H9 (cell line): ENCODE measurements at regions not wholly inside any gene's neighbourhood (a gene's known extent, or its start where the extent isn't known, plus 50 kb on each side); places are given as distances from the start of the nearest gene placed in this dataset.

Source experiments
- DNase-seq: peaks from one replicate; pipeline ENCODE4 v3.0.0-alpha.2; 2017
- H2AFZ ChIP-seq: one replicate; pipeline ENCODE4 v1.6.1; 2013; ENCODE audit warnings: mild to moderate bottlenecking, low read length, control low read depth, moderate library complexity
- H2AK5ac ChIP-seq: 2 replicates; pipeline ENCODE4 v1.6.1; 2013; ENCODE audit warnings: low read length, control low read depth, mixed read lengths; ENCODE audit not compliant: insufficient read length
- H2BK120ac ChIP-seq: one replicate; pipeline ENCODE4 v1.6.1; 2013; ENCODE audit warnings: low read depth, mild to moderate bottlenecking, low read length, control low read depth, inconsistent platforms; ENCODE audit not compliant: poor library complexity, severe bottlenecking
- H2BK12ac ChIP-seq: 2 replicates; pipeline ENCODE4 v1.6.1; 2013; ENCODE audit warnings: low read length, control low read depth, mixed read lengths, low read depth; ENCODE audit not compliant: insufficient read length
- H2BK15ac ChIP-seq: 2 replicates; pipeline ENCODE4 v1.6.1; 2013; ENCODE audit warnings: low read depth, low read length, control low read depth
- H2BK20ac ChIP-seq: one replicate; pipeline ENCODE4 v1.6.1; 2013; ENCODE audit warnings: low read depth, mild to moderate bottlenecking, low read length, control low read depth, inconsistent platforms; ENCODE audit not compliant: poor library complexity, severe bottlenecking
- H2BK5ac ChIP-seq: 2 replicates; pipeline ENCODE4 v1.6.1; 2013; ENCODE audit warnings: low read length, control low read depth, mixed read lengths; ENCODE audit not compliant: insufficient read length
- H3K14ac ChIP-seq: 2 replicates; pipeline ENCODE4 v1.6.1; 2013; ENCODE audit warnings: low read length, control low read depth; ENCODE audit not compliant: insufficient read depth
- H3K18ac ChIP-seq: 2 replicates; pipeline ENCODE4 v1.6.1; 2013; ENCODE audit warnings: low read depth, mild to moderate bottlenecking, mixed read lengths, low read length, control low read depth; ENCODE audit not compliant: insufficient read length
- H3K23ac ChIP-seq: 2 replicates; pipeline ENCODE4 v1.6.1; 2013; ENCODE audit warnings: low read length, control low read depth, mixed read lengths, low read depth; ENCODE audit not compliant: insufficient read length
- H3K23me2 ChIP-seq: 2 replicates; pipeline ENCODE4 v1.6.1; 2013; ENCODE audit warnings: low read depth, mild to moderate bottlenecking, mixed read lengths, low read length, control low read depth; ENCODE audit not compliant: insufficient read length, poor library complexity, severe bottlenecking
- H3K27ac ChIP-seq: 2 replicates; pipeline ENCODE4 v1.5.1; 2013; ENCODE audit warnings: low read length, control low read depth, mixed read lengths, low read depth; ENCODE audit not compliant: insufficient read length
- H3K27me3 ChIP-seq: 2 replicates; pipeline ENCODE4 v1.6.1; 2013; ENCODE audit warnings: low read length, control low read depth, inconsistent platforms; ENCODE audit not compliant: insufficient read depth
- H3K4ac ChIP-seq: 2 replicates; pipeline ENCODE4 v1.6.1; 2013; ENCODE audit warnings: low read depth, mild to moderate bottlenecking, control low read depth, inconsistent platforms, low read length, moderate library complexity
- H3K4me1 ChIP-seq: 2 replicates; pipeline ENCODE4 v1.6.1; 2013; ENCODE audit warnings: low read length, control low read depth, inconsistent platforms; ENCODE audit not compliant: insufficient read depth
- H3K4me2 ChIP-seq: 2 replicates; pipeline ENCODE4 v1.6.1; 2013; ENCODE audit warnings: low read length, control low read depth, mixed read lengths; ENCODE audit not compliant: insufficient read length, insufficient read depth
- H3K56ac ChIP-seq: 2 replicates; pipeline ENCODE4 v1.6.1; 2013; ENCODE audit warnings: low read depth, mild to moderate bottlenecking, mixed read lengths, low read length, control low read depth; ENCODE audit not compliant: insufficient read length
- H3K79me1 ChIP-seq: 2 replicates; pipeline ENCODE4 v1.6.1; 2013; ENCODE audit warnings: low read depth, mild to moderate bottlenecking, moderate library complexity, low read length, control low read depth, inconsistent platforms; ENCODE audit not compliant: insufficient read depth, poor library complexity, severe bottlenecking
- H3K79me2 ChIP-seq: 2 replicates; pipeline ENCODE4 v1.6.1; 2013; ENCODE audit warnings: low read length, control low read depth, inconsistent platforms; ENCODE audit not compliant: insufficient read depth
- H3K9ac ChIP-seq: 2 replicates; pipeline ENCODE4 v1.6.1; 2013; ENCODE audit warnings: low read length, control low read depth, mixed read lengths; ENCODE audit not compliant: insufficient read length; ENCODE audit errors: extremely low read depth
- H3K9me3 ChIP-seq: one replicate; pipeline ENCODE4 v1.6.1; 2013; ENCODE audit warnings: low read depth, low read length, inconsistent platforms; ENCODE audit not compliant: control insufficient read depth
- H3T11ph ChIP-seq: one replicate; pipeline ENCODE4 v1.6.1; 2013; ENCODE audit warnings: mild to moderate bottlenecking, low read length, control low read depth, inconsistent platforms
- H4K20me1 ChIP-seq: one replicate; pipeline ENCODE4 v1.6.1; 2013; ENCODE audit not compliant: control insufficient read depth, insufficient read length, insufficient read depth
- H4K5ac ChIP-seq: 2 replicates; pipeline ENCODE4 v1.6.1; 2013; ENCODE audit warnings: low read depth, mild to moderate bottlenecking, mixed read lengths, low read length, control low read depth; ENCODE audit not compliant: insufficient read length
- H4K8ac ChIP-seq: replicated peaks from 2 replicates; pipeline ENCODE4 v1.6.1; 2013; ENCODE audit warnings: low read length, control low read depth, mixed read lengths, low read depth; ENCODE audit not compliant: insufficient read length
- H4K91ac ChIP-seq: 2 replicates; pipeline ENCODE4 v1.6.1; 2013; ENCODE audit warnings: low read depth, mild to moderate bottlenecking, moderate library complexity, mixed read lengths, low read length, control low read depth; ENCODE audit not compliant: insufficient read length
- H3K27ac Mint-ChIP-seq, 3 experiments: 2 replicates in 2 of 3; 3 replicates in 1 of 3; pipeline ENCODE4 v1.8.0; 2020 to 2021; ENCODE audit warnings: mixed read lengths in 3 of 3, mild to moderate bottlenecking in 1 of 3, moderate library complexity in 1 of 3
- H3K27me3 Mint-ChIP-seq: 2 replicates; pipeline ENCODE4 v1.8.0; 2021; ENCODE audit warnings: low read depth, mild to moderate bottlenecking, moderate library complexity, mixed read lengths
- H3K36me3 Mint-ChIP-seq, 3 experiments: 2 replicates in 2 of 3; 3 replicates in 1 of 3; pipeline ENCODE4 v1.8.0; 2020 to 2021; ENCODE audit warnings: low read depth in 3 of 3, mixed read lengths in 3 of 3; ENCODE audit not compliant: insufficient read depth in 1 of 3
- H3K4me1 Mint-ChIP-seq, 2 experiments: 2 replicates each; pipeline ENCODE4 v1.8.0; 2020; ENCODE audit warnings: mixed read lengths in 2 of 2
- H3K4me3 Mint-ChIP-seq, 2 experiments: 2 replicates in 1 of 2; 3 replicates in 1 of 2; pipeline ENCODE4 v1.8.0; 2020 to 2021; ENCODE audit warnings: mild to moderate bottlenecking in 2 of 2, mixed read lengths in 2 of 2, moderate library complexity in 1 of 2
- H3K9me3 Mint-ChIP-seq, 2 experiments: 2 replicates in 1 of 2; 3 replicates in 1 of 2; pipeline ENCODE4 v1.8.0; 2020; ENCODE audit warnings: mild to moderate bottlenecking in 2 of 2, mixed read lengths in 2 of 2, moderate library complexity in 1 of 2
- WGBS: extraction: QIAGEN DNeasy Blood & Tissue Kit; methylation state at CpG from one replicate; pipeline ENCODE4 v1.1.7; 2013; ENCODE audit warnings: missing lambda C conversion rate, low lambda C conversion rate, mixed read lengths; ENCODE audit not compliant: insufficient read length; ENCODE audit errors: extremely low coverage; 5-methylcytosine and 5-hydroxymethylcytosine counted together
- TF ChIP-seq, protein P1 (sequence below): fragments of 200-600 bp; sonication (generic); conservative IDR thresholded peaks from 3 replicates; pipeline ENCODE4 v1.8.0; 2021; ENCODE audit warnings: antibody characterized with exemption, mild to moderate bottlenecking

DNA sequence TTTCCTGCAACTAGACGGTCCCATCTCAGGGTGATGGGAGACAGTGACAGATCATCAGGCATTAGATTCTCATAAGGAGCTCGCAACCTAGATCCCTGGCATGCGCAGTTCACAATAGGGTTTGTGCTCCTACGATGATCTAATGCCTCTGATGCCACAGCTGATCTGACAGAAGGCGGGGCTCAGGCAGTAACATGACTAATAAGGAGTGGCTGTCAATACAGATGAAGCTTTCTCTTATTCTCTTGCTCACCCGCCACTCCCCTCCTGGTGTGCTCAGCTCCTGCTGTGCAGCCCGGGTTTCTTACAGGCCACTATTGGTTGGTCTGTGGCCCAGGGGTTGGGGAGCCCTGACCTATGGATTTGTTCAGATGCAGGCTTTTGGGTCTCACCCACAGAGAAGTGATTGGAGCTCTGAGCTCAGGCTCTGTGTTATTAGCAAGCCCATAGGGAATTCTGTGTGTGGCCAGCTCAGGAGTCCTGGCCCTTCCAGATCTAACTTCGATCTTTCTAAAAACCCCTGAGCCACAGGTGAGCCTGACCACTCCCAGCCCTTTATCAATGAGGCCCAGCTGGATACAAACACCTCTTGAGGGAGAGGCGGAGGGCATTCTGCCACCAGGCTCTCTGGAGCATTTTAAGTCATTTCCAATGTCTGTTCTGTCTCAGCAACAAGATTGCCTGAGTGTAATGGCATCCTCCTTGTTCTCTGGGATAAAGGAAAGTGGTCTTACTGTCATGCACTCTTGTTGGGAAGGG is 351.8 kb downstream of the BUD13 start:
- Histone ChIP-seq H3K4me2 (no peak overlapping the region), H3K9ac (no peak overlapping the region), H2AFZ (no peak overlapping the region), H3K18ac (no peak overlapping the region), H3K27me3 (no peaks in the 10 kb centered on the region), H2BK15ac (no peak overlapping the region), H2BK12ac (no peak overlapping the region), H2BK20ac (no peak overlapping the region), H3K23ac (no peak overlapping the region), H3K79me2 (no peaks in the 10 kb centered on the region), H4K91ac (no peak overlapping the region), H4K8ac (no peak overlapping the region), H3K23me2 (no peaks in the 10 kb centered on the region), H4K5ac (no peak overlapping the region), H4K20me1 (no peaks in the 10 kb centered on the region), H2BK120ac (no peak overlapping the region), H3K9me3 (no peaks in the 10 kb centered on the region), H3K14ac (no peak overlapping the region), H3K79me1 (no peaks in the 10 kb centered on the region), H2BK5ac (no peak overlapping the region), H2AK5ac (no peak overlapping the region), H3T11ph (no peak overlapping the region), H3K27ac (no peak overlapping the region), H3K4ac (no peak overlapping the region), H3K4me1 (peaks cover 11% of the 10 kb centered on the region; the same call in 1 of the 2 replicates), H3K56ac (no peak overlapping the region)
- no peaks in the 10 kb centered on the region; the same call in none of the 2 replicates for H3K27me3 Mint-ChIP-seq
- peaks cover 7 to 8% of the 10 kb centered on the region in 2 experiments for H3K9me3 Mint-ChIP-seq
- H3K27ac Mint-ChIP-seq, result peak overlapping the region in 1 of 3 experiments; percentile 91; a peak in 1 of 7 replicates
- no CpG with 5 or more reads among the region's 9 CpGs for WGBS
- peaks cover 8 to 10% (median 9%) of the 10 kb centered on the region in 3 experiments for H3K36me3 Mint-ChIP-seq
- TF ChIP-seq, protein P1, sequence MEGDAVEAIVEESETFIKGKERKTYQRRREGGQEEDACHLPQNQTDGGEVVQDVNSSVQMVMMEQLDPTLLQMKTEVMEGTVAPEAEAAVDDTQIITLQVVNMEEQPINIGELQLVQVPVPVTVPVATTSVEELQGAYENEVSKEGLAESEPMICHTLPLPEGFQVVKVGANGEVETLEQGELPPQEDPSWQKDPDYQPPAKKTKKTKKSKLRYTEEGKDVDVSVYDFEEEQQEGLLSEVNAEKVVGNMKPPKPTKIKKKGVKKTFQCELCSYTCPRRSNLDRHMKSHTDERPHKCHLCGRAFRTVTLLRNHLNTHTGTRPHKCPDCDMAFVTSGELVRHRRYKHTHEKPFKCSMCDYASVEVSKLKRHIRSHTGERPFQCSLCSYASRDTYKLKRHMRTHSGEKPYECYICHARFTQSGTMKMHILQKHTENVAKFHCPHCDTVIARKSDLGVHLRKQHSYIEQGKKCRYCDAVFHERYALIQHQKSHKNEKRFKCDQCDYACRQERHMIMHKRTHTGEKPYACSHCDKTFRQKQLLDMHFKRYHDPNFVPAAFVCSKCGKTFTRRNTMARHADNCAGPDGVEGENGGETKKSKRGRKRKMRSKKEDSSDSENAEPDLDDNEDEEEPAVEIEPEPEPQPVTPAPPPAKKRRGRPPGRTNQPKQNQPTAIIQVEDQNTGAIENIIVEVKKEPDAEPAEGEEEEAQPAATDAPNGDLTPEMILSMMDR, result no peak
- peaks cover 26 to 33% of the 10 kb centered on the region in 2 experiments for H3K4me1 Mint-ChIP-seq
- no peak overlapping the region for H3K4me3 Mint-ChIP-seq
- no peak for DNase-seq
